DOHH2 (cell line): ENCODE measurements at regions not wholly inside any gene's neighbourhood (a gene's known extent, or its start where the extent isn't known, plus 50 kb on each side); places are given as distances from the start of the nearest gene placed in this dataset.

Source experiments
- CTCF ChIP-seq: fragments of 200-600 bp; sonication (generic); IDR thresholded peaks from one replicate; pipeline ENCODE4 v1.5.1; 2014; ENCODE audit warnings: antibody characterized with exemption, mild to moderate bottlenecking, low read depth, low read length; ENCODE audit not compliant: poor library complexity, severe bottlenecking
- EZH2phosphoT487 ChIP-seq: fragments of 200-600 bp; sonication (generic); IDR thresholded peaks from 2 replicates; pipeline ENCODE4 v1.6.1; 2017; ENCODE audit warnings: borderline replicate concordance, mild to moderate bottlenecking, antibody characterized with exemption, low read length, moderate library complexity, mixed read lengths

- TF ChIP-seq CTCF: no peak
- TF ChIP-seq EZH2phosphoT487: no peak
Observed at GRCh38 chr12:66963901-66964300, 285.0 kb upstream of the GRIP1 start.
